SK-N-MC (cell line): ENCODE measurements at regions not wholly inside any gene's neighbourhood (a gene's known extent, or its start where the extent isn't known, plus 50 kb on each side); places are given as distances from the start of the nearest gene placed in this dataset.

Source experiments
- EZH2 ChIP-seq: fragments of 200-600 bp; sonication (generic); IDR thresholded peaks from one replicate; pipeline ENCODE4 v1.6.1; 2017; ENCODE audit warnings: antibody characterized with exemption
- POLR2AphosphoS5 ChIP-seq: IDR thresholded peaks from 2 replicates; pipeline ENCODE4 v1.6.1; 2012; ENCODE audit warnings: mild to moderate bottlenecking, low read depth, low read length, borderline replicate concordance

- TF ChIP-seq EZH2: no peak
- no peak for TF ChIP-seq POLR2AphosphoS5
These were observed 692.7 kb downstream of the UQCRFS1 start for GRCh38 chr19:28519952-28520861.
